ENCODE measurements at regions not wholly inside any gene's neighbourhood (a gene's known extent, or its start where the extent isn't known, plus 50 kb on each side); places are given as distances from the start of the nearest gene placed in this dataset.

DNA sequence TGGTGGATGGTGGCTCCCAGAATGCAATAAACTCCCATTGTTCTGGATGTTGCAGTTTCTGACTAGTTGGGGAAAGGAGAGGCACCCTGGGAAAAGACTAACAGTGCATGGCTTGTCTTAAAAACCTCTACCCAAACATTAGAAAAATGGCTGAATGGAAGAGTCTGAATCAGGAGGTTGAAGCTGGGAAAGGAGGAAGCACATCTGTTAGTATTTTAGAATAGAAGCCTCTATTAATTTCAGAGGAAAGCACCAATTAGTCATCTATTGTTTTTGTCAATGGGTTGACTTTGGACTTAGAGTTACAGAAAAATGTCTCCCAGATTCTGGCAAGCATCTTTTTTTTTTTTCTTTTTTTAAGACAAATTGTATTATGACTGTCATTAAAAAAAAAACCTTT, 56.1 kb upstream of the ELMO1 start:
- no peak for DNase-seq (ENCODE audit: low spot score)
- in situ Hi-C loops (cut with MboI; ENCODE audit: low sequenced_read_pairs, unreplicated experiment), result loop anchor here (25.0 kb wide), 1 partner anchor 332 kb away; the partner anchor contains the start of gene NME8
- TF ChIP-seq, protein P1, sequence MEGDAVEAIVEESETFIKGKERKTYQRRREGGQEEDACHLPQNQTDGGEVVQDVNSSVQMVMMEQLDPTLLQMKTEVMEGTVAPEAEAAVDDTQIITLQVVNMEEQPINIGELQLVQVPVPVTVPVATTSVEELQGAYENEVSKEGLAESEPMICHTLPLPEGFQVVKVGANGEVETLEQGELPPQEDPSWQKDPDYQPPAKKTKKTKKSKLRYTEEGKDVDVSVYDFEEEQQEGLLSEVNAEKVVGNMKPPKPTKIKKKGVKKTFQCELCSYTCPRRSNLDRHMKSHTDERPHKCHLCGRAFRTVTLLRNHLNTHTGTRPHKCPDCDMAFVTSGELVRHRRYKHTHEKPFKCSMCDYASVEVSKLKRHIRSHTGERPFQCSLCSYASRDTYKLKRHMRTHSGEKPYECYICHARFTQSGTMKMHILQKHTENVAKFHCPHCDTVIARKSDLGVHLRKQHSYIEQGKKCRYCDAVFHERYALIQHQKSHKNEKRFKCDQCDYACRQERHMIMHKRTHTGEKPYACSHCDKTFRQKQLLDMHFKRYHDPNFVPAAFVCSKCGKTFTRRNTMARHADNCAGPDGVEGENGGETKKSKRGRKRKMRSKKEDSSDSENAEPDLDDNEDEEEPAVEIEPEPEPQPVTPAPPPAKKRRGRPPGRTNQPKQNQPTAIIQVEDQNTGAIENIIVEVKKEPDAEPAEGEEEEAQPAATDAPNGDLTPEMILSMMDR (IDR thresholded peaks at IDR 0.05; ENCODE audit: borderline replicate concordance, control extremely low read depth, extremely low read depth, insufficient read depth, missing control alignments), result no peak

DNA sequence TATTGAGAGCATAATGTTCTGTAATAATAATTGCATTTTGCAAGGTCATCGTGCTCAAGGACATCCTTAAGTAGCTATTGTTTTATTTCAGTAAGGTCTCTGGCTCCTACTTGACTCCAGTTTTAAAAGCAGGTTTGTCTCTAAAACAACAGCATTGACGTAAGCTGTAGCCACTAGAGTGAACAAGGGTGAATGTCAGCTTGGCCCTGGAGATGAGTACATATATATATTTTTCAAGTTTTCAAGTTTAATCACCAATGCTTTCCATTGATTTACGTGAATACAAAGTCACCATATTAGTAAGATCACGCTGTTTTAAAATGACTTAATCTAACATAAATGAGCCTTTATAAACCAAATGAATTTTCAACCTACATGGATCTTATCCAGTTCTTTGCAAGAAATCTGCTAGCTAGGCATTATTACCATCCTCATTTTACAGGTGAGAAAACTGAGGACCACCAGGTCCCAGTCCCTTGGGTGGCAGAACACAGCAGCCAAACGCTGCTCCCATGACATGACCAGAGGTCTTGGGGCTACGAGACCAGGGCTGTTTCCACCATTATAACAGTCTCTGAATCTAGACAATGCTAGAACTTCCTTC, 57.2 kb upstream of the ELMO1 start:
- TF ChIP-seq, protein P1 (IDR thresholded peaks at IDR 0.05; ENCODE audit: borderline replicate concordance, control extremely low read depth, extremely low read depth, insufficient read depth, missing control alignments), result no peak
- DNase-seq (ENCODE audit: low spot score), result no peak
- in situ Hi-C loops (cut with MboI; ENCODE audit: low sequenced_read_pairs, unreplicated experiment), result loop anchor here (25.0 kb wide), 1 partner anchor 331 kb away; the partner anchor contains the start of gene NME8

DNA sequence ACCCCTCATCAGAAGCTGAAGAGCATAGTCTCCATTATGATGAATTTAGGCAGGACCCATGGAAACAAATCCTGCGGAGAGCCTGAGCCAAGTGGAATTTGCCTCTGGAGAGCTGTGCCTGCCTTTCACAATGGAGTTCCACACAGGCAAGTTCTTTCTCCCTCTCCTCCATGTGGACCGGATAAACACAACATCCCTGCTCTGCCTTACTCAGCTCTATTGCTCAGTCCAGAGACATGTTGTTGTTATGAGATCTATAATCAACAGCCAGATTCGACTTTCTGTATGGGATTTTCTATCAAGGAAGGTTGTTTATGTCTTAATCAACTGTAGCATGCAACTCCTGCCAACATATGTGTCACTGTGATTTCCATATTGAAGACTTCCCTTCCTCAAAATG, 59.5 kb upstream of the ELMO1 start:
- DNase-seq (ENCODE audit: low spot score), result no peak
- TF ChIP-seq, protein P1 (IDR thresholded peaks at IDR 0.05; ENCODE audit: borderline replicate concordance, control extremely low read depth, extremely low read depth, insufficient read depth, missing control alignments), result no peak
- in situ Hi-C loops (cut with MboI; ENCODE audit: low sequenced_read_pairs, unreplicated experiment), result loop anchor here (25.0 kb wide), 1 partner anchor 329 kb away; the partner anchor contains the start of gene NME8

DNA sequence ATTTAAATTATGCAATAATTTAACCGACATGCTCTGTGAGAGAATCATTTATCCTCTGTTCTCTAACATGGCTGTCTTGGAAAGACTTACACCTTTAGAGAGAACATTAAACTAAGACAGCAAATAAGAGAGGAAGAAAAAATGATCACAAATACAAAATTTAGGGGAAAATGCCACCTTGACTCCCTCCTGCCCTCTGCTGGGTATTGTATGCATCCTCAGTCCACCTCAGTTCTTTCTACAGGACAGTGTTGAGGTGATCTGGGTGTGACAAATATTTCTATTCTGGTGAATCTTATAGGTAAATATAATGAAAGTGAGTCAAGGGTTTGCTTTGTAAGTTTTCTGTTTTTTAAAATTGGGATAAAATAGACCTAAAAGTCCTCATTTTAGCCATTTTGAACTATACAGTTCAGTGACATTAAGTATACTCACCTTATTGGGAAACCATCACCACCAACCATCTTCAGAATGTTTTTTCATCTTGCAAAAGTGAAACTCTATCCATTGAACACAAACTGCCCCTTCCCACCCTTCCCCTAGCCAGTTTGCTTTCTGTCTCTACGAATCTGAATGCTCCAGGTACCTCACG, 61.5 kb upstream of the ELMO1 start:
- DNase-seq (ENCODE audit: low spot score), result peak; percentile 29
- in situ Hi-C loops (cut with MboI; ENCODE audit: low sequenced_read_pairs, unreplicated experiment), result loop anchor here (25.0 kb wide), 1 partner anchor 327 kb away; the partner anchor contains the start of gene NME8
- TF ChIP-seq, protein P1 (IDR thresholded peaks at IDR 0.05; ENCODE audit: borderline replicate concordance, control extremely low read depth, extremely low read depth, insufficient read depth, missing control alignments), result peak; percentile 53

DNA sequence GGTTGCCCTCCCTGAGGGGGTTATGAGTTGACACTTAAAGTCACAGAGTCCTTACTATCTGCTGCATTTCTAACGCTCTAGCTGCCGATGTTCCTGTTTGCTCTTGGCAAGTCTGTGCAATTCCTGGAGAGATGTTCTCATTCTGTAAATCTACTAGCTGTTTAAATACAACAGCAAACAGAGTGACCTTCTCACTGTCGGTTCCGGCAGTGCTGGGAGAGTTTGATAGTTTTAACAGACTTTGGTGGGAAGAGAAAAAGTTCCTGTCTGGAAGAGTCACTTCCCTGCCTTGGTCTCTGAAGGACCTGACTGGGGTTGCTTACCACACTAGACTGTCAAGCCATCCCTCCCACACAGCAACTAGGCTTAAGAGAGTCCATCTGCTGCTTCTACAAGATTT, 63.3 kb upstream of the ELMO1 start:
- TF ChIP-seq, protein P1 (IDR thresholded peaks at IDR 0.05; ENCODE audit: borderline replicate concordance, control extremely low read depth, extremely low read depth, insufficient read depth, missing control alignments), result no peak
- DNase-seq (ENCODE audit: low spot score), result no peak
- in situ Hi-C loops (cut with MboI; ENCODE audit: low sequenced_read_pairs, unreplicated experiment), result loop anchor here (25.0 kb wide), 1 partner anchor 325 kb away; the partner anchor contains the start of gene NME8

DNA sequence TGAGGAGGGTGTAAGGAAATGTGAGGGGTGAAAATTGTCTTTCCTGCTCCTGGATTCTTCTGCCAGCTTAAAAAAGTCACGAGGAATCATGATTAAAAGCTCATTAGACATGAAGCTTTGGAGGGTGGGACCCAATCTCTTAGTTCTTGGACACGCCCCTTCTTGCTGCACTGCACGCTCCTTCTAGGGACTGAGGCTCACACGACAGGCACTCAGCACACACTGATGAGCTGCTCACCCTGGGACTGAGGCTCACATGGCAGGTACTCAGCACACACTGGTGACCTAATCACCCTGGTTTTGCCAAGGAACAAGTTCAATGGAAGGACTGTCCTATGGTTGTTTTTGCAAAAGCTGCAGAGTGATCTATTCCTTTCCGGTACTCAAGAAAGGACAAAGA, 65.8 kb upstream of the ELMO1 start:
- DNase-seq (ENCODE audit: low spot score), result no peak
- TF ChIP-seq, protein P1 (IDR thresholded peaks at IDR 0.05; ENCODE audit: borderline replicate concordance, control extremely low read depth, extremely low read depth, insufficient read depth, missing control alignments), result no peak
- in situ Hi-C loops (cut with MboI; ENCODE audit: low sequenced_read_pairs, unreplicated experiment), result loop anchor here (25.0 kb wide), 1 partner anchor 323 kb away; the partner anchor contains the start of gene NME8

Measured in GM13976 (cell line).